ENCODE measurements at regions not wholly inside any gene's neighbourhood (a gene's known extent, or its start where the extent isn't known, plus 50 kb on each side); places are given as distances from the start of the nearest gene placed in this dataset.

- H3K9me2 ChIP-seq (ENCODE audit: insufficient read depth) = no peaks in the 10 kb centered on the region
- no peaks in the 10 kb centered on the region for H3K36me3 ChIP-seq (ENCODE audit: insufficient read depth)
- Mint-ChIP-seq H3K27me3 (ENCODE audit: insufficient read depth, low read depth, poor library complexity) (no peaks in the 10 kb centered on the region), H3K27ac (no peak overlapping the region), H3K4me3 (no peak overlapping the region), H3K9me3 (peaks cover 7% of the 10 kb centered on the region; the same call in 2 of the 3 replicates), H3K36me3 (ENCODE audit: low read depth) (0 out of 3 replicates have a peak, but pooled peaks cover 5% of the 10 kb centered on the region), H3K4me1 (no peaks in the 10 kb centered on the region)
- no peak for DNase-seq (ENCODE audit: low spot score)
- H3K4me2 ChIP-seq = no peak overlapping the region
- no peaks in the 10 kb centered on the region for H4K20me1 ChIP-seq (replicated peaks; ENCODE audit: insufficient read depth)
- H3K27me3 ChIP-seq (ENCODE audit: insufficient read depth) = no peaks in the 10 kb centered on the region
- H3K4me1 ChIP-seq (ENCODE audit: insufficient read depth) = no peaks in the 10 kb centered on the region
- H3K4me3 ChIP-seq = no peak overlapping the region
- ATAC-seq = no peak
- H3K27ac ChIP-seq (ENCODE audit: low read depth) = no peak overlapping the region
- H3K79me2 ChIP-seq (replicated peaks; ENCODE audit: insufficient read depth) = no peaks in the 10 kb centered on the region
- no peak overlapping the region for H2AFZ ChIP-seq
- no peaks in the 10 kb centered on the region for H3F3A ChIP-seq (replicated peaks; ENCODE audit: low read depth)
- no peak for TF ChIP-seq ETS1 (IDR thresholded peaks at IDR 0.05)
- no peak for TF ChIP-seq CREB1 (CRISPR knock-in tag; IDR thresholded peaks at IDR 0.05; ENCODE audit: low read depth)
- TF ChIP-seq POLR2AphosphoS5 (IDR thresholded peaks at IDR 0.05; ENCODE audit: low read depth) = no peak
- TF ChIP-seq ZNF462 (CRISPR knock-in tag; IDR thresholded peaks at IDR 0.05) = no peak
- TF ChIP-seq REST (IDR thresholded peaks at IDR 0.05; ENCODE audit: unreplicated experiment) = no peak
- no peak for TF ChIP-seq STAT1 (IDR thresholded peaks at IDR 0.05; ENCODE audit: unreplicated experiment)
- TF ChIP-seq NANOG (IDR thresholded peaks at IDR 0.05; ENCODE audit: borderline replicate concordance) = no peak
- no peak for TF ChIP-seq JUNB (IDR thresholded peaks at IDR 0.05; ENCODE audit: unreplicated experiment)
- no peak for TF ChIP-seq EZH2phosphoT487 (IDR thresholded peaks at IDR 0.05; ENCODE audit: unreplicated experiment)
- TF ChIP-seq CTCF (conservative IDR thresholded peaks at IDR 0.05; ENCODE audit: low read depth in 2 of 2) = no peak
- TF ChIP-seq ZNF331 (CRISPR knock-in tag; IDR thresholded peaks at IDR 0.05; ENCODE audit: low read depth) = no peak
- no peak for TF ChIP-seq ZNF114 (CRISPR knock-in tag; IDR thresholded peaks at IDR 0.05)
- no peak for TF ChIP-seq EZH2 (IDR thresholded peaks at IDR 0.05; ENCODE audit: low read depth, unreplicated experiment)
Measured at GRCh38 chrX:26909728-26910127, 553.4 kb downstream of the PPP4R3C start.

All from GM23338 (cell line).